Rectal smooth muscle tissue (tissue), 1 donor: ENCODE measurements at regions not wholly inside any gene's neighbourhood (a gene's known extent, or its start where the extent isn't known, plus 50 kb on each side); places are given as distances from the start of the nearest gene placed in this dataset.

Experiments
- H3K27ac ChIP-seq: one replicate; pipeline ENCODE4 v1.7.0; 2013; ENCODE audit warnings: low read depth, low read length, inconsistent platforms
- H3K27me3 ChIP-seq: one replicate; pipeline ENCODE4 v1.7.0; 2013; ENCODE audit warnings: low read length; ENCODE audit not compliant: control insufficient read depth, insufficient read depth
- H3K36me3 ChIP-seq: one replicate; pipeline ENCODE4 v1.7.0; 2013; ENCODE audit warnings: low read length; ENCODE audit not compliant: control insufficient read depth, insufficient read depth
- H3K4me1 ChIP-seq: one replicate; pipeline ENCODE4 v1.7.0; 2013; ENCODE audit warnings: low read length; ENCODE audit not compliant: control insufficient read depth, insufficient read depth
- H3K4me3 ChIP-seq: one replicate; pipeline ENCODE4 v1.7.0; 2013; ENCODE audit warnings: low read length
- H3K9ac ChIP-seq: one replicate; pipeline ENCODE4 v1.7.0; 2013; ENCODE audit warnings: low read length

- Histone ChIP-seq H3K9ac (no peak overlapping the region), H3K36me3 (no peaks in the 10 kb centered on the region), H3K4me3 (no peak overlapping the region), H3K4me1 (no peaks in the 10 kb centered on the region), H3K27me3 (no peaks in the 10 kb centered on the region), H3K27ac (no peak overlapping the region)
These were observed 483.2 kb upstream of the C9orf72 start for GRCh38 chr9:28056466-28056865.

- Histone ChIP-seq H3K4me3 (no peak overlapping the region), H3K4me1 (no peaks in the 10 kb centered on the region), H3K36me3 (no peaks in the 10 kb centered on the region), H3K9ac (no peak overlapping the region), H3K27ac (no peak overlapping the region), H3K27me3 (no peaks in the 10 kb centered on the region)
These were observed 485.9 kb upstream of the C9orf72 start for GRCh38 chr9:28059192-28059591.

DNA sequence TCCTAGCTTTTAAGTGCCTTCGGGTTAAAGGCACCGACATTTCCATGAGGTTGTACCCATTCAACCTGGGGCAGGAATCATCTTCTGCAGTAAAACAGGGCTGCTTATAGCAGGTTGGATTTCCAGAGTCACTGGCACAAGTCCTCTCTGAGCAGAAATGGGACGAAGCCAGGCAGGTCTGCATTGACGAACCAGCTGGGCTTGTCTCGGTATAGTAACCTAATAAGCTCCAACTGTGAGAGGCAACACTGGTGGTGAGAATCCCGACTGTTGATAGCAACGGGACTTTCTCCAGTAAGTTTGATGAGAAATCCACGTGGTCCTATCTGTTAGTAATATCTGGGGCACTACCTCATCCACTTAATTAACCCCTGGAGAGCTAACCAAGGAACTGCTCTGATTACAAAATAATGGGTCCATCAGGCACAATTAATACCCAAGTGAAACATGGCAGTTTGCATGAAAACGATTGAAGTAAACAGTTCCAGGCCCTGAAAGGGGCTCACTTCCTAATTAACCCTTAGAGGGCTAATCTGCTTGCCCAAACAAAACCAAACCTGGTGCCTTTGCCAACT is 491.0 kb upstream of the C9orf72 start:
- Histone ChIP-seq H3K4me3 (no peak overlapping the region), H3K27me3 (no peaks in the 10 kb centered on the region), H3K36me3 (no peaks in the 10 kb centered on the region), H3K9ac (no peak overlapping the region), H3K4me1 (no peaks in the 10 kb centered on the region), H3K27ac (no peak overlapping the region)

DNA sequence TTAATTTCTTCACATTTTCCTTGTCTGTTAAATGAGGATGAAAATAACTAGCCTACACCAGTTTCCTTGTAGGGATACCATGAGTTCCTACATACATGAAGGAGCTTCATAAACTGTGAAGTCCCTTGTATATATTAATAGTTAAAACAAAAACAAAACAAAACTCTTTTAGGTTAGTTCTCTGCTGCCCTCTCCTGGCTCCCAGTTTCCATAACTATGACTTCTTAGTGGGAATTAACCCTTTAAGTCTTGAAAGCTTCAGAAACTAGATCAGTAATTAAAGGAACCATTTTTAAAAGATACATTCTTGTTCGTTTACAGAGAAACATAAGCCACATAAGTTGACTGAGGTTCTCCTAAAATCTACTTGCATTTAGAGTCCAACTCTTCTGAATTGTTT is 500.0 kb upstream of the C9orf72 start:
- no peak overlapping the region for H3K9ac ChIP-seq
- no peak overlapping the region for H3K4me3 ChIP-seq
- no peaks in the 10 kb centered on the region for H3K27me3 ChIP-seq
- no peaks in the 10 kb centered on the region for H3K36me3 ChIP-seq
- H3K27ac ChIP-seq: no peak overlapping the region
- no peaks in the 10 kb centered on the region for H3K4me1 ChIP-seq

GRCh38 chr9:28079677-28080076 is 506.4 kb upstream of the C9orf72 start:
- no peaks in the 10 kb centered on the region for H3K27me3 ChIP-seq
- no peak overlapping the region for H3K27ac ChIP-seq
- no peak overlapping the region for H3K9ac ChIP-seq
- no peak overlapping the region for H3K4me3 ChIP-seq
- H3K36me3 ChIP-seq: no peaks in the 10 kb centered on the region
- no peaks in the 10 kb centered on the region for H3K4me1 ChIP-seq

- Histone ChIP-seq H3K4me3 (no peak overlapping the region), H3K4me1 (no peaks in the 10 kb centered on the region), H3K27ac (no peak overlapping the region), H3K27me3 (no peaks in the 10 kb centered on the region), H3K36me3 (no peaks in the 10 kb centered on the region), H3K9ac (no peak overlapping the region)
These were observed 509.4 kb upstream of the C9orf72 start for GRCh38 chr9:28082671-28083070.

DNA sequence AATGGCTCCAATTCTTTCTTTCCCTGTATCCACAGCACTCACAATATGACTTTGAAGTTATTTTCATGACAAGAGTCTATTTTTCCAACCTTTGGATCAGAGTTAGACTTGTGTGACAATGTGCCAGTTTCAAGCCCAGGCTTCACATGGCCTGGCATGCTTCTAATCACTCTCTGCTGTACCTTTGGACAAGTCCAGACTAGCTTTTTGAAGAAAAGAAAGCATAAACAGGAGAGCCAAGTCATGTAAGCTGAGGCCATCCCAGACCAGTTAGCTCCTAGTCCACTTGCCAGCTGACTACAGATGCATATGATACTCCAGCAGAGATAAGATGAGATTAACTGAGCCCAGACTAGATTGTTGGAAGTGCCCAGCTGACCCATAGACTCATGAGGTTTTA is 513.6 kb upstream of the C9orf72 start:
- no peaks in the 10 kb centered on the region for H3K4me1 ChIP-seq
- no peaks in the 10 kb centered on the region for H3K27me3 ChIP-seq
- no peak overlapping the region for H3K27ac ChIP-seq
- H3K9ac ChIP-seq: no peak overlapping the region
- no peaks in the 10 kb centered on the region for H3K36me3 ChIP-seq
- no peak overlapping the region for H3K4me3 ChIP-seq

GRCh38 chr9:28092981-28093936 is 520.0 kb upstream of the C9orf72 start:
- Histone ChIP-seq H3K27ac (no peak overlapping the region), H3K4me1 (no peaks in the 10 kb centered on the region), H3K4me3 (no peak overlapping the region), H3K36me3 (no peaks in the 10 kb centered on the region), H3K9ac (no peak overlapping the region), H3K27me3 (no peaks in the 10 kb centered on the region)

GRCh38 chr9:28101509-28101908 is 528.2 kb upstream of the C9orf72 start:
- no peak overlapping the region for H3K9ac ChIP-seq

GRCh38 chr9:28105001-28105400 is 531.7 kb upstream of the C9orf72 start:
- Histone ChIP-seq H3K27me3 (no peaks in the 10 kb centered on the region), H3K27ac (no peak overlapping the region), H3K4me3 (no peak overlapping the region), H3K9ac (no peak overlapping the region), H3K4me1 (no peaks in the 10 kb centered on the region), H3K36me3 (no peaks in the 10 kb centered on the region)

More at GRCh38 chr9:28101509-28101908, 528.2 kb upstream of the C9orf72 start:
- Histone ChIP-seq H3K27me3 (no peaks in the 10 kb centered on the region), H3K36me3 (no peaks in the 10 kb centered on the region), H3K4me1 (no peaks in the 10 kb centered on the region), H3K27ac (no peak overlapping the region), H3K4me3 (no peak overlapping the region)

DNA sequence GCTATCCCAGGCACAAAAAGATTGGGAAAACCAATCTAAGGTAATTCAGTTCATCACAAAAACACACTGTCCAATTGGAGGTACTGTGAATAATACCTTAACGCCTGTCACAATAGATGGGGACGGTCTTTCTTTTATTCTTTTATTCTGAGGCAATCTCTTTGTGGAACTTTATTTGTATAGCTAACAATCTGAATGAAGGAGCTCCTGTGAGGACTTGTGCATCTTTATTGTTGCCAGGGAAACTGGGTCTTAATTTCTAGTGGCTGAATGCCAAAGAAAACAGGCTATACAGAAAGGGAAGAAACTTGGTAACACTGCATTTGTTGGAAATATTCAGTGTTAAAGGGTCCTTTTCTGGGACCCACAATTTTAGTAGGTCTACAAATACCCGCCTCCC is 546.9 kb upstream of the C9orf72 start:
- H3K4me3 ChIP-seq: no peak overlapping the region

GRCh38 chr9:28120626-28121025 is 547.3 kb upstream of the C9orf72 start:
- H3K36me3 ChIP-seq: no peaks in the 10 kb centered on the region
- no peaks in the 10 kb centered on the region for H3K27me3 ChIP-seq
- no peak overlapping the region for H3K9ac ChIP-seq
- no peak overlapping the region for H3K4me3 ChIP-seq
- no peaks in the 10 kb centered on the region for H3K4me1 ChIP-seq
- no peak overlapping the region for H3K27ac ChIP-seq

More for the DNA sequence above, 546.9 kb upstream of the C9orf72 start:
- no peaks in the 10 kb centered on the region for H3K4me1 ChIP-seq
- no peak overlapping the region for H3K9ac ChIP-seq
- H3K27ac ChIP-seq: no peak overlapping the region
- no peaks in the 10 kb centered on the region for H3K36me3 ChIP-seq
- no peaks in the 10 kb centered on the region for H3K27me3 ChIP-seq

DNA sequence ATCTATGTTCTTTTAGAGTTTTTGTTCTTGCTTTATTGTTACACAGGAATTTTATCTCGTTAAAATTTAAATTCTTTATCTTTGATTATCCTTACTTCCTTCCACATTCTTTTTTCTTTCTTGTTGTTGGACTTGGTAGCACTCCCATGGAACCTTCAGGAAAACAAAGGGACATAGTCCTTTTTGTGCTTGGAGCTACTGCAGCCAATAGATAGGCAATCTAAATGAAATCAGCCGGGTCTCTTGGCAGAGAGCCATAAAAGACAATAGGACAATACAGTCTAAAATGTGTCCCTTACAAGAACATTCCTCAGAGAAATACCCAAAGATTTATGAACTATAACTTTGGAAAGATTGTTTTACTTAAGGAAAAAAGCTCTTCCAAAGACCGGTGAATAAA is 548.1 kb upstream of the C9orf72 start:
- no peaks in the 10 kb centered on the region for H3K27me3 ChIP-seq
- no peak overlapping the region for H3K9ac ChIP-seq
- H3K4me3 ChIP-seq: no peak overlapping the region
- no peaks in the 10 kb centered on the region for H3K4me1 ChIP-seq
- H3K27ac ChIP-seq: no peak overlapping the region
- H3K36me3 ChIP-seq: no peaks in the 10 kb centered on the region
